ENCODE measurements at regions not wholly inside any gene's neighbourhood (a gene's known extent, or its start where the extent isn't known, plus 50 kb on each side); places are given as distances from the start of the nearest gene placed in this dataset.
A peak's percentile ranks its signal among the peaks of the same experiment; 100 is the strongest.

DNA sequence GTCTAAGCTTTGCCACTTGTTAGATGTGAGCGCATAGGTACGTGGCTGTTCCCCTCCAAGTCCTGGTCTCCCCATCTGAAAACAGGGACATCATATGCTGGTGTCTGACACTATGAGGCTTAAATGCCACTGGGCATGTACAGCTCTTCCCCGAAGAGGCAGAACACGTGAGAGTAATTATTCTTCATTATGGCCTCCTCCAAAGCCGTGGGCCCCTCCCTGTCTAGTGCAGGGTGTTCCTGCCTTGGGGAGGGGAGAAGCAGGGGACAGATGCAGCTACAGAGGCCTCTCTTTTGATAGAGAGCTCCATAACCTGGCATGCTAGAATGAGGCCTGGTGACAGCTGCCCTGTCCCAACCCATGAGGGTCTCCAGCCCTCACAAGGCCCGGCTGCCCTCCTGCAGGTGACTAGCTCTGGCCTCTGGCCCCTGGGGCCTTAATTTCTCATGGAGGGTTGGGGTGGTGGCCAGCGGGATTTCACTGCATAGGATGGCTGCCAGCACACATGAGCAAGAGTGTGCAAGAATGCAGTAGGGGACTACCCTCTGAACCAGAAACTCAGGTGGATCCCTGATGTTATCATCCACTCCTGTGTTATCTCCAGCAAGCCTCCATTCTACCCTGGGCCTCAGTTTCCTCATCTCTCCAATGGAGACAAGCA, 334.6 kb downstream of the MN1 start:
- no peak for DNase-seq

DNA sequence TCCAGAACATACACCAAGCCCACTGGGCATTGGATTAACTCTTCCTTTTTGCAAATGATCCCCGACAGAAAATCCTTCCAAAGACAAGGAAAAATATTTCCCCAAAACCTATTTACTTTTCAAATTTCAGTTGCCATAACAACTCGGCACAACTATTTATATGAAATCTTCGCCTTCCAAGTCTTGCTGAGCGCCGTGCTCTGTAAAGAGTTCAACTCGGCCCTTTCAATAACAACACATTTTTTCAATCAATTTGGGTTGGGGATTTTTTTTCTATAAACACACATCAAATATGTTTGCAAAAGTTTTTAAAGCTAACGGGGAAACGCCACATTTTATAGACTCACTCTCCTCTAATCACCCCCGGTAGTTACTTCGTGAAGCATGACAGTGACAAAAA, 333.8 kb downstream of the MN1 start:
- DNase-seq = no peak

DNA sequence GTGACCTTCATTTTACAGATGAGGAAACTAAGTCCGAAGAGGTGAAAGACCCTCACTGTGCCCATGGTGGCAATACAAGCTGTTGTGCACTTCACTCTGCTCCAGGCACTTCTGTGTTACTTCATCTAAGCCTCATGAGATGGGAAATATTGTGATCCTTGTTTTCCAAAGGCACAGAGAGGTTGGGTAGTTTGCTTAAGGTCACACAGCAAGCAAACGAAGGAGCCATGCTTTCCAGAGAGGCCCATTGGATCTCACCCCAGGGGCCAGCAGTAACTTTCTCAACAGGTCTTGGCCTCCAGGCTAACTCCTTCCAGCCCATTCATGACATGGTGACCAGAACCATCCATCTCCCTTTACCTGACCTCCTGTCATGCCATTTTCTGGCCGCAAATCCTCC, 332.8 kb downstream of the MN1 start:
- no peak for DNase-seq

DNA sequence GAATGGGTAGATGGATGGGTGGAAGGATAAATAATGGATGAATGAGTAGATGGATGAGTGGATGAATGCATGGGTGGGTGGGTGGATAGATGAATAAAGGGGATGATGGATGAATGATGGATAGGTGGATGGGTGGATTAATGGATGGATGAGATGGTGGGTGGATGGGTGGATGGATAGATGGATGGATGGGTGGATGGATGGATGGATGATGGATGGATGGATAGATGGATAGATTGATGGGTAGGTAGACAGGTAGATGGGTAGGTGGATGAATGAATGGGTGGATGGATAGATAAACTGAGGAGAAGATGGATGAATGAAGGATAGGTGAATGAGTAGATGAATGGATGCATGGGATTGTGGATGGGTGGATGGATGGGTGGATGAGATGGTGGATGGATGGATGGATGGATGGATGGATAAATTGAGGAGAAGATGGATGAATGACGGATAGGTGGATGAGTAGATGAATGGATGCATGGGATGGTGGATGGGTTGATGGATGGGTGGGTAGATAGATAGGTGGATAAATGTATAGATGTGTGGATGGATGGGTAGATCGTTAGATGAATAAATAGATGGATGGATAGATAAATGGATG, 331.3 kb downstream of the MN1 start:
- DNase-seq = no peak

DNA sequence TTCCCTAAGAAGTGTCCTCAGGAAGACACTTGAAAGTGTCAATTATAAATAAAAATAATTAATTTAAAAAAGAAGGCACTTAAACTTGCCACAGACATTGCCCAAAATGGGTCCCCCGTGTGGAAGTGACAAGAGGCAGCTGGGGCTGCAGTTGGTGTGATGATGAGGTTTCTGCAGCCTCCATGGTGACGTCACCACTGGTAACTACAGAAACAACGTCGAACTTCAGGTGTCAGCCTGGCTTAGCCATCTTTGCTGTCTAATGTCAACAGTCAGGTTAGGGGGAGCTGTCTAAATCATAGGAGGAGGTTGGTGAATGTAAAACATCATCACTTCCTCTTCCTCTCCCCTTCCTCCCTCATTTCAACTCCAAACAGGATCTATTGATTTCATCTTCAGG, 328.6 kb downstream of the MN1 start:
- no peak for DNase-seq

DNA sequence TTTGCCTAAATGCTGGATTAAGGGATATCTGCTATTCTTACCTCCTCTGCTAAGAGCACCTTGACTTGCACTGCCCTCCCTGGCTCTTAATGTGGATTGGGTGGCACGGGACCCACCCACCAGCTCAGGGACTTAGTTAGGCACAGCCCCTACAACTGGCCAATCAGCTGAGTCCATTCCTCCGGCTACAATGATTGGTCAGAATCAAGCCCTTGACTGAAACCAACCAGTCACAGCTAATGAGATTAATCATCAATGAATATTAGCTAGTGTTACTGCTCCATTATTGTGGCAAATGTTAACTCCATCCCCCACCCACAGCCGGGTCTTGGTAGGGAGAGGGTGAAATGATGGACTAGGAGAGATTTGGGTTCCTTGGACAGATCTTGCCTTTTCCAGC, 328.0 kb downstream of the MN1 start:
- DNase-seq = no peak

DNA sequence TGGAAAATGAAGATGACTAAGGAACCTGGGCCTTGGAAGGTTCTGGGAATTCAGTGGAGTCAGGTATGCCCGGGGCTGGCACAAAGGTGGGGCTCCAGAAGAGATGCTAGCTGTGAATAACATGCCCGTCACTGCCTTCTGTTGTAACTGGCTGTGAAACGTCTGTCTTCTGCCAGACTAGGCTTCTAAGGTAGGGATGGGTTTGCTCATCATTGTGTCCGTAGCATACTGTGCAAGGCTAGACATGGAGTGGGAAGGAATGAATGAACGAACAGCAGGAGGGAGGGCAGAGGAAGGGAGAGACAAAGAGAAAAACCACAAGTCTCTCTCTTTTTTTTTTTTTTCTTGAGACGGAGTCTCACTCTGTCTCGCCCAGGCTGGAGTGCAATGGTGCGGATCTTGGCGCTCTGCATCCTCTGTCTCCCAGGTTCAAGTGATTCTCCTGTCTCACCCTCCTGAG, 327.4 kb downstream of the MN1 start:
- no peak for DNase-seq

DNA sequence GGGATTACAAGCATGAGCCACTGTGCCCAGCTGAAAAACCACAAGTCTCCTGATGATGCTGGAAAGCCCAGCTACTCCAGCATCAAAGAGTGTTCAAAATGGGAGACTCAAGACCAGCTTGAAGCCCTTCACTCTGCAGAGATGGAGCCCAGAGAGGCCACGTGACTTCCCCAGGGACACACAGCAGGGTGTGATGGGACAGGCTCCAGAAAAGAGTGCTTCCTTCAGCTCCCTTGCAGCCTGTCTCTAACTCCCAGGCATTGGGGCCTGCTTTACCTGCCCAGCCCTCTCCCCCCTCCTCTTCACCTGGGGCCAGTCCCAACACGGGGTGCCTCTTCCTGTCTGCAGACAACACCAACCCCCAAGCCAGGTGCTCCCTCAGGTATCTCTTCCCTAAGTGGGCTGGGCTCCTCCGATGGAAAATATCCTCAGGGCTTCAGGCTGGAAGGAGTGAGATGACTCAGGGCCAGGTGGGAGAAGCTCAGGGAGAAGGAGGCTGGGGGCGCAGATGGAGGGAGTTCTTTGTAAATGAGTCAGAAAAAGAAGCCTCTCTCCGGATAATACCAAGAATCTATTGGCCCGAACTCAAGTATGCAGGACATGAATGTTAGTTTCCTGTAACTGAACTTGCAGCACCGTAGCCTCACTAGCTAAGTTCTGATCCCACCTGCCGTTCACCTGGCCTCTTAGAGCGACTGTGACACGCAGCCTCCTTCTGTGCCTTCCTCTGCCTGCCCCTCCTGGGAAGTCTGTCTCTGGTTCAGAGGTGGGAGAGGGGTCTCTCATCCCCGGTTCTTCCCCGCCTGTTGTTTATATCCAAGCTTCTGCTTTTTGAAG, 326.6 kb downstream of the MN1 start:
- DNase-seq = peak; percentile 51

DNA sequence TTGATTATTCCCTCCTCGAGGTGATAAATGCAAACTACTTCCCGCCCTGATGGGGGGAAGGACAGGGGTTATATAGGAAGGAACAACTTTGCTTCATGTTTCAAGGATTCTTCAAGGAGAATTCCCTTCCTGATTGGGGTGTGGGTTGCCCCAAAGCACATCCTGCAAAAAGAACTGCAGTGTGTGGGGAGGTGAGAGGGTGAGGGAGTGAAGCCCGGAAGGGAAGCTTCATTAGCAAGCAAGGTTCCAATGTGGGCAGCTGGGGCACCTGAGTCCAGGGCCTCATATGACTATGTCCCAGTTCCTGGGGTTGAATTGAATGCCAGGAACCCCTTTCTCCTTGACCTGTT, 326.0 kb downstream of the MN1 start:
- no peak for DNase-seq

DNA sequence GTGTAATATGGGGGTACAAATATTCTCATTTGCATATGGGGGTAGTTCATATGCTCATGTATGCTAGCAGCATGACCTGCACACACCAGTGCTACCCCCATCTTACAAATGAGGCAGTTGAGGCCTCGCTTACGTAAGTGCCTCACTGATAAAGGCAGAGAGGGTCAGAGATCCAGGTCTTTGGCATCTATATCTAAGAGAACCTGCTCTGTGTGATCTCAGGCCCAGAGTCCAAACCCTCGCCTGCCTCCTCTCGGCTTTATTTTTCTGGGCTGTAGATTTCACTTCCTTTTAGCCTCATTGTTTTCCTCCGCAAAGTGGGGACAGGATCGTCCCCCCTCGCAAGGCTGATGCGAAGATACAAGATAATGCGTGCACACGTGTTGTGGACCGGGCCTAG, 325.2 kb downstream of the MN1 start:
- DNase-seq = no peak

DNA sequence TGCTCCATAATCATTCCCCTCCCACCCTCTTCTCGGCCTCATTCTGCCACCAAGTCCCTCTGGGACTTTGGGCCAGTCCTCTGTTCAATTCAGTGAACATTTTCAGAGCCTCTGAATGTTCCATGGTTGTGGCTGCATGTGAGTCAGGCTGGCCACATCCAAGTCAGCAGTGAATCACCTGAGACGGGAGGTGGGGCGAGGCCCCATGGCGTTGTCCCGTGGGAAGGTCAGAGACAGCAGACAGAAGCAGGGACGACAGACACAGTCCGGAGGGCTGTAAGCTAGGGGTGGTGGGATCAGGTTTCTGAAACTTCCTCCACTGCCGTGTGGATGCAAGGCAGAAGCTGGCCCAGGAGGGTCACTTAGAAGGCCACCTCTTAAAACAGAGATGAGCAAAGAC, 324.8 kb downstream of the MN1 start:
- DNase-seq = no peak

DNA sequence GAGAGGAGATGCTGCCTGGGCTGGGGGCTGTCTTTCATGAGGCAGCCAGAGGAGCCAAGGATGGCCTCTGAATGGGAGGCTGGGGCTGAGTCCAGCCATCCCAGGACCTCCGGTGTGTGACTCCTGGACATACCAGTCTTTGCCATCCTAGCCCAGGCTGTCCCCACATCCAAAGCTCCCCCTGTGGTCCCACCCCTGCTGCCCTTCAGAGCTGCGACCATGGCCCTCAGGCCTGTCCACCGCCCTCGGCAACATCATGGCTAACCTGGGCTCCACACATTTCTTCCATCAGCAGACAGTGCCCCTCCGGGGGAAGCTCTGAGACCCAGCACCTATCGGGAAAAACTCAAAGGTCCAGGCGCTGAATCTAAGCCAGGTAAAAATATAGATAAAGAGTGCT, 324.4 kb downstream of the MN1 start:
- DNase-seq = no peak

DNA sequence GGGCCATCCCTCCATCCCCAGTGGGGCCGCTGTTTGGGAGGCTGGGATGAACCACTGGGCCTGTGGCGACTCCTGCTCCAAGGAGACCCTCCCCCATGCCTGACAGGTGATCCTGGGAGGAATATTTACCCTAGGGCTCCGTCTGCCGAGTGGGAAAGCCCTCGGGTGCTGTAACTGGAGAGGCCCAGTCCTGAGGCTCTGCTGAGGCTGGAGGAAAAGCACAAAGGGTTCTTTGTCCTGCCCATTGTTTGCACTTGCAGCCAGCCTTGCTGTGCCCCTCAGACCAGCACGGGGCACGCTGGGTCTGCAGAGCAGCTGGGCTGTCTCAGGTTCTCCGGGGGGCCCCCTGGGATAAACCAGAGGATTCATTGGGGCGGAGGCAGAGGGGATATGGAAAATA, 321.1 kb downstream of the MN1 start:
- DNase-seq = peak; percentile 30

DNA sequence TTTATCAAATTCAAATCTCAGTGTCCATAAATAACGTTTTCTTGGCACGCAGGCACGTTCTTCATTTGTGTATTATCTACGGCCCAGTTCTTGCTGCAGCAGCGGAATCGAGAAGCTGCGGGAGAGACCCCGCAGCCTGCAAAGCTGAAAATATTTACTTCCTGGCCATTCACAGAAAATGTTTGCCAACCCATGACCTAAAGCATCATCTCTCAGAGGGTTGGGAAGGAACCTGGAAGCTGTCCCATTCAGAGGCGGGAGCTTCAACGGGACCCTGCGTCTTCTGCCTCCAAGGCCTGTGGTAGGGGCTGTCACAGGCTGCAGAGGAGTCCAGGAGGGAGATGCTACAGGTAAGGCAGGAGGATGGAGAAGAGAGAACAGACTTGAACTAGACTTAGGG, 319.2 kb downstream of the MN1 start:
- DNase-seq = no peak

DNA sequence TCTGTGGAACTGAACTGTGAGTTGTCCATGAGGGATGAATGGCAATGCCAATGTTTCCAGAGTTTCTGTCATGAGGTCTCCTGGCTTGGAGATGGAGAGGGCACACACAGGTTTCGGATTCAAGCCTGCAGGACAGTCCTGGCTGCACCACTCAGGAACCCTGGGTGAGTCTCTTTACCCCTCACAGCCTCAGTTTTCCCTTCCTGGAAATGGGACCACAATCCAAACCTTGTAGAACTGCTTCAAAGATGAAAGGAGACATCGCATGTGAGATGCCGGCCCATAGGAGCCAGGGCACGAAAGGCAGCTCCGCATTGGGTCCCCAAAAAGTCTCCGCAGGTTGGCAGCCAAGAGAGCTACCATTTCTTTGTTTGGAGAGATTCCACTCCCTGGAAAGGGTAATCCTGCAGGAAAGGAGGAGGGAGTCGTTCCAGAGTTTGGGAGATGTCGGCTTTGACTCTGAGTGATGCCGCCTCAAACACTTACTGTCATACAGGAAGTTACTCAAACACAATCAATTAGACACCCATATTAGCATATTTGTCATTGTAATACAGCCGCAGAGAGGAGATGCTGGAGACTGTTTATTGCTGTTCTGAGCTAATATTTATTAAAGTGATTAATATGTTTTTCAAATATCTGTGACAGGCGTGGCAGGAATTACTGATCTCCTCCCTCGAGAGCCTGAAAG, 318.3 kb downstream of the MN1 start:
- no peak for DNase-seq

DNA sequence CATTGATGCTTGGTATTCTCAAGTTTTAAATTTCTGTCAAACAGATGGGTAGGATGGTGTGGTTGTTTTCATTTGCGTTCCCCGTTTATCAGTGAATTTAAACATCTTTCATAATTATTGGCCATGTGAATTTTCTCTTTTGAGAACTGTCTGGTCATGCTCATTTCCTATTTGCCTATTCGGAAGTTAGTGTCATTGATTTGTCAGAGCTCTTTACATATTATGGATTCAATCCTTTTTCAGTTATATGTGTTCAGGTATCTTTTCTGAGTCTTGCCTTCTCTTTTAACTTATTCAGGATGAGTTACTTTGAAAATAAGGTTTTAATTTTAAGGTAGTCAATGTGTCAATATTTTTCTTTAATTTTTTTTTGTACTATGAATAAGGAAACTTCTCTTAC, 315.7 kb downstream of the MN1 start:
- DNase-seq = no peak

DNA sequence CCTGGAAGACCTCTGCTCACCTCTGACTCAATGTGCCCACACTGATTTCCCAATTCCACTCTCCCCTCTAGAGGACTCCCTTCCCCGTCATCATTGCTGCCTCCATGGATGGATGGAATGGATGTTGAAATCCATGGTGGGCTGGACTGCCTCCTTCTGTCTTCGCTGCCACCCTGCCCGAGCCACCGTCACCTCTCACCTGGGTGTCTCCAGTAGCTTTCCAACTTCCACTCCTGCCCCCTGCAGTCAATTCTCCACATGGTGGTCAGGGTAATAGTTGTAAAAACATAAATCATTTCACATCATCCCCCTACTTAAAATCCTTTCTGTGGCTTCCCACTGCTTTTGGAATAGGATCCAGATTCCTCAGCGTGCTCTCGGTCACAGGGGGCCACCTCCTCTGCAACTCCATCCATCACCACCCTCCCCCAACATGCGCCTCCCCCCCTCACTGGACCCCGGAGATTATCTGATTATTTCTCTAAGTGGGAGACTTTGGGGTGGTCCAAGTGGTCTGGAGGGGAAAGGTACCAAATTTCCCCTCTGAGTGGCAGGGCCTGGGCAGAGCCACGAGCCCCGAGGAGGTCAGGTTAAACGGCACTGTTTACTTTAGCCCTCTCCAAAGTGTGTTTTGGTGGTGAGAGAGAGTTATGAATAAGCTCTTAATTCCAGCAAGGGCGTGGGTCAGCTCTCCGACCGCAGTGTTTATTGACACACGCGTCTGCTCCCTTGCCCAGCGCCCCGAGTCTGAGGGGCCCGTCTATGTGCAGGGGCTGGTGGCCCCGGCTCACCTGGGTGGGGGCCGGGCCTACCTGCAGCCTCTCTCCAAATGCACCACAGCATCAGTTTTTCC, 313.7 kb downstream of the MN1 start:
- no peak for DNase-seq

DNA sequence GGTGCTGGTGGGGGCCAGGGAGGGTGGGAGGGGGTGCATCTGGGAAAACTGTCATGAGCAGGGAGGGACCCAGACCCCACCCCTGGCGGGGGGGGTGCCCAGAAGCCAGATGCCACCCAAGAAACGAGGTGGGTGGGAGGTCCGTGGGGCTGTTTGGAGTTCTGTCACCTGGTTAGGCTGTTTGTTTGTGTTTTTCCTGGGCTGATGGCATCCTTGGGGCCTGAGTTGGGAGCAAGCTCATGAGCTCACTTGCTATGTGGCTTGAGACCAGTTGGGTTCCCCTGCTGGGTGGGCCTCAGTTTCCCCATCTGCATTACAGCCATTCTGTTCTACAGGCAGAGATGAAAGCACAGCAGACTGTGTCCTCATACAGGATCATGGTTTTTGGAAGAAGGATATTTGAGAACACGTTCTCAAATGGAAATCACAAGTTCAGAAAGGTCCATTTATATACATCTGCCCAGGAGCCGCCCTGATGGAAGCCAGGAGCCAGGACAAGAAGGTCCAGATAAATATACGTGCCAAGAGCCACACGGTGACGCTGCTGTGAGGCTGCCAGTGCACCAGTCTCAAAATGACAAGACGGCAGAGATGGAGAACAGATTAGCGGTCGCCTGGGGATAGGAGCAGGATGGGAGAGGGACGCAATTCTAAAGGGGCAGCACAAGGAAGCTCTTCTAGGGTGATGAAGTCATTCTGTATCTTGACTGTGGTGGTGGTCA, 312.9 kb downstream of the MN1 start:
- DNase-seq = no peak

DNA sequence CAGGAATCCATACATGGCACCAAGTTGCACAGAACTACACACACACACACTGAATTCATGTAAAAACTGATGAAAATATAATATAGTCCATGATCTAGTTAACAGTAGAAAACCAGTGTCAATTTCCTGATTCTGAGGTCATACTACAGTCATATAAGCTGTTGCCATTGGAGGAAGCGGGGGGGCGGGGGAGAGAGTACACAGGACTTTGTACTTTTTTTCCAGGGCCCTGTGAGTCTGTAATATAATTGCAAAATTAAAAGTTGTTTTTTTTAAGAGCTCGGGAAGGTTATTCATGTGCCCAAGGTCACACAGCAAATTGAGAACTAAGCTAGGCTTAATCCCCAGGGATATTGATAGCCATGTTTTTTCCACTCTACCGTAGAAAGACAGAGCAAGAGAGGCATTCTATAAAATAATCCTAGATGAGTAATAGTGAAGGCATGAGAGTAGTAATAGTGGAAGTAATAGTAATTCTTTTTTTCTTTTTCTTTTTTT, 312.3 kb downstream of the MN1 start:
- no peak for DNase-seq

DNA sequence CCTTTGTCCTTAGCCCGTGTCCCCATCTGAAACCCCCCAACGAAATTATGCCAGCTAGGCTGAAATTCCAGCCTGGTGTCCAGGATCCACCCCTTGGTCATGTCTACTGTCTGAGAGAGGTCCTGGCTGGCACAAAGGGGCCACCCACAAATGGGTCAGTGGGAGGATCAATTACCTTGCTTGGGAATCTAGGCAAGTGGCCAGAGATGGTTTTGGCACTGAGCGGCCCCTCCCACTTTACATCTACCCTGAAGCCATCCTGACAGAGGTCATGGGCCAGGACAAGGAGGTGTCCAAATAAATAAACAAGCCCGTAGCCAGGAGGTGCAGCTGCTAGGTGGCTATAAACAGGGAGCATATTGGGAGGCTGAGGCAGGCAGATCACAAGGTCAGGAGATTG, 311.5 kb downstream of the MN1 start:
- no peak for DNase-seq

DNA sequence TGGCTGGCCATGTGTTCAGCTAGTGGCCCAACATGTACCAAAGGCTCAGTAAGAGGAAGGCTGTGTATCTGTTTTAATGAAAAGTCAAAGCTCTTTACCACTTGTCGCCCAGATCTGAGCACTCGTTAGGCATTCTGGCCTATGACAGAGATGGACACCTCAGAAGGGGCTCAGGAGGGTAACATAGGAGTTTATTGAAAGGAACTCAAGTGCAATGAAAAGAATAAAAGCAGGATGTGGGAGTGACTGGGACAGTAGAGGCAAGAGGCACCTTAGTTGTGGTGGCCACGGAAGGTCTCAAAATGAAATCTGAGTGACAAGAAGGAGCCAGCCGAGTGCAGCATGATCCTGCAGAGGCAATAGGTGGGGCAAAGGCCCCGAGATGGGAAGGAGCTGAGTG, 309.7 kb downstream of the MN1 start:
- DNase-seq = no peak
